ENCODE measurements at regions not wholly inside any gene's neighbourhood (a gene's known extent, or its start where the extent isn't known, plus 50 kb on each side); places are given as distances from the start of the nearest gene placed in this dataset.

GRCh38 chr15:87347806-87348515 is 908.6 kb downstream of the NTRK3 start:
- DNase-seq, result no peak

- no peak for DNase-seq
Measured at GRCh38 chr15:87345961-87346360, 910.6 kb downstream of the NTRK3 start.

- no peak for DNase-seq
Measured at GRCh38 chr15:87343966-87344365, 912.6 kb downstream of the NTRK3 start.

- no peak for DNase-seq
Measured at GRCh38 chr15:87340370-87340769, 916.2 kb downstream of the NTRK3 start.

- DNase-seq, result no peak
Measured at GRCh38 chr15:87326269-87326668, 930.3 kb downstream of the NTRK3 start.

GRCh38 chr15:87322870-87323269 is 933.7 kb downstream of the NTRK3 start:
- no peak for DNase-seq

GRCh38 chr15:87322265-87322664 is 934.3 kb downstream of the NTRK3 start:
- DNase-seq, result no peak

GRCh38 chr15:87317900-87318299 is 938.6 kb downstream of the NTRK3 start:
- no peak for DNase-seq

GRCh38 chr15:87312221-87312620 is 944.3 kb downstream of the NTRK3 start:
- no peak for DNase-seq

GRCh38 chr15:87300146-87300545 is 956.4 kb downstream of the NTRK3 start:
- no peak for DNase-seq

- DNase-seq, result no peak
Measured at GRCh38 chr15:87294854-87295253, 961.7 kb downstream of the NTRK3 start.

- no peak for DNase-seq
Measured at GRCh38 chr15:87293031-87293430, 963.5 kb downstream of the NTRK3 start.

- DNase-seq, result no peak
Measured at GRCh38 chr15:87287156-87287555, 969.4 kb downstream of the NTRK3 start.

GRCh38 chr15:87269566-87269965 is 987.0 kb downstream of the NTRK3 start:
- no peak for DNase-seq

- DNase-seq, result no peak
Measured at GRCh38 chr15:87268675-87269074, 987.9 kb downstream of the NTRK3 start.

GRCh38 chr15:87267798-87268197 is 988.7 kb downstream of the NTRK3 start:
- no peak for DNase-seq

- DNase-seq, result no peak
Measured at GRCh38 chr15:87263871-87264270, 992.7 kb downstream of the NTRK3 start.

- DNase-seq, result no peak
Measured at GRCh38 chr15:87263296-87263695, 993.2 kb downstream of the NTRK3 start.

- no peak for DNase-seq
Measured at GRCh38 chr15:87245592-87245991, 1010.9 kb downstream of the NTRK3 start.

- no peak for DNase-seq
Measured at GRCh38 chr15:87243474-87243873, 1013.1 kb downstream of the NTRK3 start.

GRCh38 chr15:87239582-87240230 is 1016.8 kb downstream of the NTRK3 start:
- DNase-seq, result no peak

GRCh38 chr15:87238451-87239068 is 1018.0 kb downstream of the NTRK3 start:
- DNase-seq, result no peak

- no peak for DNase-seq
Measured at GRCh38 chr15:87228460-87228859, 1028.1 kb downstream of the NTRK3 start.

GRCh38 chr15:87227846-87228245 is 1028.7 kb downstream of the NTRK3 start:
- DNase-seq, result no peak
